CD4-positive, alpha-beta T cell treated with Interleukin-2 at 100 ng/mL for 4 hours (primary cell): ENCODE measurements at regions not wholly inside any gene's neighbourhood (a gene's known extent, or its start where the extent isn't known, plus 50 kb on each side); places are given as distances from the start of the nearest gene placed in this dataset.

Experiments used
- DNase-seq: peaks from one replicate; pipeline ENCODE4 v3.0.0-alpha.2; 2020; ENCODE audit warnings: low spot score

DNA sequence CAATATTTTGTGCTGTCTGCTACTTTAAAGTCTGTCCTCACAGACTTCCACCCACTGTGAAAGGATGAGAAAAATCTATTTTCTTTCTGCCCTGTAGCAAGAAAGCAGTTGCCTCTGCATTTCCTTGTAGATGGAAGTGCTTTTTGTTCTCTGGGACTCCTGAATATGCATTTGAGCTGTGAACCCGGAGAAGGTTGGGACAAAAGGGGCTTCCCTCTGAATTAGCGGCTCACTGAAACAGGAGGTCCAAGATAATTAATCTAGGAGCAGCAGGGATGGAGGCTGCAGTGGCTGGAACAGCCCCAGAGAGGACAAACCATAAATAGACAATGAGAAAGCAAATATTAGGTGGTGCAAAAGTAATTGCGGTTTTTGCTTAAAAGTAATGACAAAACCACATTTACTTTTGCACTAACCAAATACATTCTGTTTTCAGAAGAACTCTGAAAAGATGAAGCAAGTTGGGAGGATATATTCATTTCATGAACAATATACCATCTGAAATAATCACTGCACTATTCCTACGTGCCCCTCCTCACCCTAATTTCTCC is 143.4 kb upstream of the KBTBD8 start:
- DNase-seq: no peak

DNA sequence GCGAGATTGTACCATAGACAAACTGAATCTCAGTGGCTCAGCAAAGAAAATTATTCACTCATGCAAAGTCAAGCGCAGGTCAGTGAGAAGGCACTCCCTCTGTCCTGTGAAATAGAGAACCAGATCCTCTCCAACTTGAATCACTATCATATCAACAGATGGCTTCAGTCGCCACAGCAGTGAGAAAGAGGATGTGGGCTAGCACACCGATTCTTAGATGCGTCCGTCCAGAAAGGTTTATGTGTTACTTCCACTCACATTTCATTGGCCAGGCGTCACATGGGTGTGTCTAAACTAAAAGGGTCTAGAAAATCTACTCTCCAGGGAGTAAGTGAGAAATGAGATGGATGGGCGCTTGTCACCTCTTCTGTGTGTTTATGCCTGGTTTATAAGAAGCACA is 141.6 kb upstream of the KBTBD8 start:
- no peak for DNase-seq

DNA sequence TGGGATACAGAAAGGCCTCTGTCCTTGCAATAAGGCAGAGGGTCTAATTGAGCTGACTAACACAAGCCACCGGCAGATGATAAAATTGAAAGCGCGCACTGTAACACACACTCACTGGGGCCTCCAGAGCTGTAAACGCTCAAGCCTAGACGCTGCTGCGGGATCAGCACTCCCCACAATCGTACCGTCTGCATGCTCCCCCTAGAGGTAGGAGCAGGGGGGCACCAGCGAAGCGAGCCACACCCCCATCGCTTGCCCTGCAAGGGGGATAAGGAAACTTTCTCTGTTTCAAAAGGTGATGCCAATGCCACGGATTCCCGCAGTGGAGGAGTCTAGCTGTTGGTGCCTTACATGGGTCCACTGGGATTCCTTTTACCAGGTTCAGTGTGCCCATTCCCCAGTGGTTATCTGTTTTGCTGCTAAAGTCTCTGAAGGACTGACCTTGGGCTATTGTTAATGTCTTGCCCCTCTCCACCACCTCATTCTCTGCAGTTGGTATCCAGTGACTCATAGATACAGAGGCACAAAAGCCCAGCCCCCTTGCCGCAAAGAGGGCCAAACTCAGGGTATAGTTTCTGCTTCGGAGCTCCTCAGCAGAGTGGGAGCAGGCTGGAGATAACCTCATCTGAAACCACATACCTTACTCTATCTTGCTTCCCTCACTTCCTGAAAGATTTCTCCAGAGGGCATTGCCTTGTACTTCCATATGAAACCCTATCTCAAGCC is 139.3 kb upstream of the KBTBD8 start:
- DNase-seq: no peak

DNA sequence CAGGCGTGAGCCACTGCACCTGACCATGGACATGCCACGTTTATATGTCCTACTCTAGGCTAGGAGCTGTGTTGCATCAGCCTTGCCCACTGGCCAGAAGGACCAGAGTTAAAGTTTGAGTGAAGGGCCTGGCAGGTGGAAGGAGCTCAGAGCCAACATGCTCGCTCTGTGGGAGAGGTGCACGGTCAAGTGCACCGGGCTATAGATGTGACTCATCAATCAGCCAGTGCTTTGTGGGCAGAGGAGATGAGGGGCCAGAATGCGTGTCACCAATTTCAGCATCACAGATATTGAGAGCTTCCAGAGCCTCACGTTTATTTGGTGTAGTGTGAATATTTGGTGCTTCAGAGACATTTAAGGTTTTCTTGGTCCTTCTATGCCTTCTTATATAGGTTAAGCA is 137.3 kb upstream of the KBTBD8 start:
- DNase-seq: no peak

DNA sequence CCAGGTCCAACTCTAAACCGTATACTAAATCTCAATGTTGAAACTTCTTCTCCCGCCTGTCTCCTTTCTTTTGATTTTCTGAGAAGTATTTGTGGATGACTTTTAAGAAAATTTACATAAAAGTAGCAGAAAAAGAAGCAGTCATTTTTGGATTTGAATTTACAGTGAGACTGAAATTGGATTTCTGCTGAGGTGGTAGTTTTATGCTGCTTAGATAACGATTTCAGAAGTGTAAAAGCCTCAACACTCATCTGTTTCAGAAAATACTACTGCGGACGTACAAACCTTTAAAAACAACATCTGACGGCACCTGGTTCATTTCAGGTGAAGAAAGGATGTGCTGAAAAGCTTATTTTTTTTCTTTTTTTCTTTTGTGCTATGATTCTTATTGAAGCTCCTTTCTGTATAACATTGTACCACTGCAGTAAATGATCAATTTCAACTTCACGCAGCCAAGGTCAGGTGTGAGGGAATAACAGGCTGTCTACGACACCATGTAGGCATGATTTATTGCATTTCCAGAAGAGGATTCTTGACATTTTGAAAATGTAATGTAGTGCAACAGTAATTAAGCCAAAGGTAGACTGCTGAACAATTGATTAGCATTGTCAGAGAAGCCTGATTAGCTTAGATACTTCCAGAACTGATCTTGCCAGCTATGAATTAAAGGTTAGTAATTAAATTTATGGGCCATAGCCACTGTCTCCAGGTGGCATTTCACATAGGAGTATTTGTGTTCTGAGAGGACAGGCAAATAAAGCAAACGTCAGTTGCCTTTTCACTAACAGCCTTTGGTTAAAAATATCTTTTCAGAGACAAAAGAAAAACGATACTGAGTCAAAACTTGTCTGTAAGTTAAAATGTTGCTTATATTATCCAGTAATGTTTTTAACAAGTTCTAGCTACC is 134.6 kb upstream of the KBTBD8 start:
- no peak for DNase-seq

DNA sequence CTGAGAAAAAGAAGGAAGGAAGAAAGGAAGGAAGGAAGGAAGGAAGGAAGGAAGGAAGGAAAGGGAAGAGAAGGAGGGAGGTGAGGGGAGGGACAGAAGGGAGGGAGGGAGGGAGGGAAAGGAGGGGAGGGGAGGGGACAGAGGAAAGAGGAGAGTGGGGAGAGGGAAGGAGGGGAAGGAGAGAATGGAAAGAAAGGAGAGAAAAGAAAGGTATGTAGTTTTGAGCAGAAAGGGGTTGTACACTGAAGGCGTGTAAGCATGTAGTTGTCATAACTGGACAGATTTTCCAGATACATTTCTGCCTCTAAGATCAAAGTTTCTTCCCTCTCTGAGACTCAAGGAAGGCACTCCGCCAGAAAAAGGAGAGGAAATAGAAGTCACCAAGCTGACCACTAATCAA is 113.4 kb upstream of the KBTBD8 start:
- no peak for DNase-seq

DNA sequence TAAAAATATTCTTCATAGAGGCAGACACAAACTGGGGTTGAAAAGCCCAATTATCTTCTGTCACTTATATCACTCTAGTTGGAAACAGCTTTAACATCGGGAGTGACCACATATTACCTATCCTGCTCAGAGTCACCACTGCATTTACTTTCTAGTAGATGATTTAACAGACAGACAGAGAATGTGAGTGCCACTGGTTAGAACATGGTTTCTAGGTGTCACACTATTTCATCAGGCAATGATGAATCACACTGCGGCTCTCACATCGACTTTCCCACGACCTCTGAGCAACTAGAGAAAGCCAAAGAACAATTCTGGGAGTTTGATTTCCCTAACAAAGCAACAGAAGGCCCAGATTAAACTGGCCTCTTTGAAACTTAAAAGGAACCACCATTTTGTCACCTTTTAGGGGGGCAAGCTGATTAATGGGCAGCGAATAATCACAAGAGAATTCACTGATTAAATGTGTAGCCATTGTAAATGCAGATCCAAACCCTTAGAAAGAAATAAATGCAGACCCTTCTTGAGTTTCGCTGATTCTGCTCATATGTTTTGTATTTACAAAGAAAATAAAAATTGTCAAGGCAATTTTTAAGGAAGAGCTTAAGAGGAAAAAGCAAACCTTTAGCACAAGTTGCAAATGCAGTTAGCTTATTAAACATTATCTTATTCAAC is 112.6 kb upstream of the KBTBD8 start:
- no peak for DNase-seq

DNA sequence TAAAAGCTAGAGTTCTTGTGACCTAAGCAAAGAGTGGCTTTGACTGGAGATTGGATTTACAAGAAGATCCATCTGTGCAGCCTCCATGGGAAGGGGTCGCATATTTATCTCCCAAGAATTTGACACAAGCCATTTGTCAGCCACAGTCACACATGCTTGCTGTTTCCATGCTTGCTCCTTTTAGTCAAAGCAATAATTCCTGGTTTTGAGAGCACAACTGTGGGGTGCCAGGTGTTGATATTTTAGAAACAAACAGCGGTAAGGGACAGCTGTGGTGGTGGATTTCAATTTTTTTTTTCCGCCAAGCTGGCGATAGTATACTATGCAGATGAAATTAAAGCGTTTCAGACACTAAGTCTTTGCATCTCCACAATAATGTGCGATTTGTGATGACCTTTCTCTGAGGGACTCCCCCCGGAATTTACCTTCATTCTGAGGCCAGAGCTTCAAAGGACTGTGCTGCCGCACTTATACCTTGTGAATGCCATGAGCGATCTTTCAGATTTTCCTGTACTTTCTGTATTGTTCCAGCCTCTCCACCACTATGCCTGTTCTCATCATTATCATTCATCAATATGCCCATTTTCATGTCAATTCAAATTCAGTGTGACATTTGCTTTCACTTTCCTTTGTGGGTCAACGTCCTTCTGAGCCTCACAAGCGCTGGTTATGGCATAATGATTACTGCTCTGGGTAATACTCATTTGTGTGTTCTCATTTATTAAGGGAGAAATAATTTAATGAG is 108.2 kb upstream of the KBTBD8 start:
- peak; percentile 2 for DNase-seq

DNA sequence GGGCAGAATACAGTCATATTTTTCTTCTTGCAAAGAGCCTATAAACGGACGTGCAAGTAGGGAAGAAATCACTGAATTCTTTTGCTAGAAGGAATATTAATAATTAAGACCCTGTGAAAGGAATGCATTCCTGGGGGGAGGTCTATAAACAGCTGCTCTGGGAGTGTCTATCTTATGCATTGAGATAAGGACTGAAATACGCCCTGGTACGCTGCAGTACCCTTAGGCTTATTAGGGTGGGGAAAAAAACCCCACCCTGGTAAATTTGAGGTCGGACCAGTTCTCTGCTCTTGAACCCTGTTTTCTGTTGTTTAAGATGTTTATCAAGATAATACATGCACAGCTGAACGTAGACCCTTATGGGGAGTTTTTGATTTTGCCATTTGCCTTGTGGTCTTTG is 100.0 kb upstream of the KBTBD8 start:
- no peak for DNase-seq

DNA sequence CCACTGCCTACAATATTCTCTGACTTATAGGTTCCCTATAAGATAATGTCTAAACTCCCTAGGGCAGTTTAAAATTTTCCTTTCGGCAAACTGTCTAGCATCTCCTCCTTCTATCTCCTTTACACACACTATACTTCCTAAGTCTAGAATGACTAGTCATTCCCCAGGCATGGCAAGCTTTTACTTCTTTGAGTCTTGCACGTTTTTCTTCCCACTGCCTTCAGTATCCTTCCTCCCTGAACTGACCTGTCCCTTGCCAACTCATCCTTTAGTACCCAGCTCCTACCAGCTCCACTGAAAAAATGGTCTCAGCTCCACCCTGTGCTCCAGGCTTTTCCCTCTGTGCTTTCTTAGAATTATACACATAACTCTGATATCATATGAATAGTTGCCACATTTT is 93.8 kb upstream of the KBTBD8 start:
- no peak for DNase-seq

DNA sequence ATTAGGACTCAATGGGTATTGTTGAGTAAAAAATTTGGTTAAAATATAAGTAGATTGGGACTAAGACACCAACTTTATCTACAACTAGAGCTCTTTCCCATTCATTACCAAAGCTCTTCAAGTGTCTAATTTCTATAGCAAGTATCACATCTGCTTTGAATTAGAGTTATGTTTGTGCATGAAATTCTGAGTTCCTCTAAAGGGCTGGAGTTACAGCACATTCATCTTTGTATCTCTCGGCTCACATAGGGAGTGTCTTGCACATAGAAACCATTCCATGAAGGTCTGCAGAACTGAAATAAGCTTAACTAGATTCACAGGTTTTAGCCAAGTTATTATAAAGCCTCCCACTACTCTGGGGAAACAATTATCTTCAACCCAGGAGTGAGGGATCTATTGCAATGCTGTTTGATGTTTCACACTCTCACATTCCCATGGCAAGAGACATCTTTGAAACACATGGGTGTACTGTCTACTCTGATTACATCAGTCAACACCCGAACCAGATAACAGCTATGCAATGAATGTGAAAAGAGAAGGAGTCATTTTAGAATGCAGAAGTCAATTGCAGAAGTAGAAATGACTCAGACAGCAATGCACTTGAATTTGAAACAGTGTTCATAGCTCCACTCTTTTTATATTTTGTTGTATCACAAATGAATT is 93.1 kb upstream of the KBTBD8 start:
- DNase-seq: no peak

DNA sequence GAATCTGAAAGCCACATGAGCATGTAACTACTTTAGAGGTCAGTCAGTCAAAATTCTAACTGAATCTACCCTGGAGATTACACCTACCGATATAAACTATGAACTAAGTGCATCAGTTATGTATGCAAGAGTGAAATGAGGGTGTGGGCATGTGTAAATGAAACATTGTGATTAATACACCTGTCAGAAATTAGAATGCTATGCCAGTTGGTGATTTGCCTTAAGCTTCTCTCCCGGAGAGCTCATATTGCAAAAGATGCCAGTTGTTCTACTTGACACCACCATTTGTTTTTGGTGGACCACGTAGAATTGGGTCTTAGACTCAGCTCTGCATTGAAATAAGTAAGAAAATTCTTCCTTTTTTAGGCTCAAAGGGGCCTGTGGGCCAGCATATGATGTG is 91.0 kb upstream of the KBTBD8 start:
- no peak for DNase-seq

DNA sequence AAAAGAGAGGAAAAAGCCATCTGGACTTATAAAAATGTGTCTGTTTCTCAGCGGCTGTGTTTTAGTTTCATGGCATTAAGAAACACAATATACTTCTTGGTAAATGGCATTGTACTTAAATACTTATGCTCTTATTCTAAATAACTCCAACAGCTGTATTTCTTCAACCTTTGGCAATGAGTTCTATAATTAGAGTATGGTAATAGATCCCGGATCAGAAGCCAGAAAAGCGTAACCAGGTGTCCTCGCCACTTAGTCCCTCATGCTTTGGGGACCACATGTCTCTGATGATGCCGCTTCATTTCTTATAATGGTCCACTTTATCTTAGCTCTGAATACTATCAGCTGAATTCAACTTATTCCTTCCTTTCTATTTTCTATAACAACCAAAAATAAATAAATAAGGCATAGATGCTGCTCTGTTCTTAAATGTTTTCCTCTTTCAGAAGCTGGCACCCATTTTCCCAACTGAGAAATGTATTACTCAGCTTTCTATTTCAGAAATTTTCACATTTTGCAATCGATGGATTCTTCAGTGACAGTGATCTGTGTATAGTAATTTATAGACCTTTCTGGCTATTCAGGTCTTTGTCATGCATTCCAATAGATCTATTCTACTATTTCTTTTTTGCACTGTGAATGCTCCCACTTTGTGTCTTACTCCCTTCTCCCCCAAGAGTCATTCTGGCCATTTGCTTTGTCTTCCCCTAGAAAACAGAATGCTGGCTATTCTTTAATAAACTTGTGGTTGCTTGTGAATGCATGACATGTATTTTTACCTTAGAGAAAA is 87.6 kb upstream of the KBTBD8 start:
- DNase-seq: no peak

DNA sequence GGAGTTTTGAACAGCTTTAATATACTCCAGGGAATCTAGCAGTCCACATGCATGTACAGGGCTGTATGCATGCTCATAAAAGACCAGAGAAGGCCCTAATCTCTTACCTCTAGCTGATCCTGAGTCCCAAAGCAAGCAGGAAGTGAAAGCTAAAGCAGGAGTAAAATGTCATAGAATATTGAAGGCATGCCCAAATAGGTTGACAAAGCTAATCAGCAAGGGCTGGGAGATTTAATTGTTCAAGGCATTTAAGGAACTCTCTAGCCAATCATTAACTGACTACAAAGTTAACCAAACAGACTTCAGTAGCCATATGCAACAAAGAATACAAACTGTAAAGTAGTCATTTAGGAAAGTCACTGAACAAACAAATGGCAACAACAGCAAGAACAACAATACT is 85.8 kb upstream of the KBTBD8 start:
- DNase-seq: no peak

DNA sequence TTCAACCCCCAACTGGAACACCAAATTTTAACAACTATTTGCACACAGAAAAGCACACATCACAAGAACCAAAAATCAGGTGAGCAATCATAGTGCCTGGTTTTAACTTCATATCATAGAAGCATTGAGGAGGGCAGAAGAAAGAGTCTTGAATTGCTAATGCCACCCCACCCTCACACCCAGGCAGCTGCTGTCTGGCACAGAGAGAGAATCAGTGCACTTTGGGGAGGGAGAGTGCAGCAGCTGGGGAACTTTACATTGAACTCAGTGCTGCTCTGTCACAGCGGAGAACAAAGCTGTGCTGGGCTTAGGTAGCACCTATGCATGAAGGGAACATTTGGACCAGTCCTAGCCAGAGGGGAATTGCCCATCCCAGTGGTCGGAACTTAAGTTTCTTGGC is 76.0 kb upstream of the KBTBD8 start:
- DNase-seq: no peak

DNA sequence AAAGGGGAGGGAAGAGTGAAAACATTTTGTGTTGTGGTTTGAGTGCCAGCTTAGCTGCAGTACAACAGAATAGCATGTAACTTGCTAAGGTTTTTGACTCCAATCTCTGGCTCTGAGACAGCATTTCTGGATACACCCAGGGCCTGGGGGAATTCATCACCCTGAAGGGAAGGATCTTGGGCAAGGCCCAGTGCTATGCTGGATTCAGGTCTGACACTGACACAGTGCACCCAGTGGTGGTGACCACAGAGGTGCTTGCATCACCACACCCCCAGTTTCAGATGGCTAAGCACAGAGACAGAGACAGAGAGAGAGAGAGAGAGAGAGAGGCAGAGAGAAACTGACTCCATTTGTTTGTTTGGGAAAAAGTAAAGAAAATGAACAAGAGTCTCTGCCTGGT is 74.1 kb upstream of the KBTBD8 start:
- DNase-seq: no peak

DNA sequence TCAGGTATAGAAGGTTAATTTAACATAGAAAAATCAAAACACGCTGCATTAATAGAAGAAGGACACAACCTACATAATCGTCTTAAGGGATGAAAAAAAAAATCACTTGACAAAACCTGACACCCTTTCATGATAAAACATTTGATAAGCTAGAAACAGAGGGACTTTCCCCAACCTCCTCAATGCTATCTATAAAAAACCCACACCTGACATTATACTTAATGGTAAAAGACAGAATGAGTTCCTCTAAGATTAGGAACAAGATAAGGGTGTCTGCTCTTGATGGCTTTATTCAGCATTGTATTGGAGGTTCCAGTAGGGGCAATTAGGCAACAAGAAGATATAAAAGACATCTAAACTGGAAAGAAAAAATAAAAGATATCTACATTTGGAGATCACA is 69.9 kb upstream of the KBTBD8 start:
- no peak for DNase-seq

DNA sequence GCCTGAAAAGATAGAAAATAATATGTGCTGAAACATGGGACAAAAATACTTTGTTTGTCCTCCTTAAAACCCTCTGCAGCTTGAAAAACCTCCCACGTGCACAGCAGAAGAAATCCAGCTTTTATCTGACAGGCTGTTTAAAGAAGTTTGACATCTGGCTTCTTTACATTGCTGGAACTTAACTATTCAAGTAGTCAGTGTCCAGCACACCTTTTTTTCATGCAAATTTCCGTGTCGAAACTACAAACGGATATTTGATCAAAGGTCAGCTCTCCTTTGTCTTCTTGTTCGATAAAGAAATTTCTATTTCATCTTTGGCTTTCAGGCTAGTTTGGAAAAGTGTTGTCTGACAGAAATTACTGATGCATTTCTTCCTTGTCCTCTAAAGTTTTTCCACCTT is 66.8 kb upstream of the KBTBD8 start:
- DNase-seq: no peak

DNA sequence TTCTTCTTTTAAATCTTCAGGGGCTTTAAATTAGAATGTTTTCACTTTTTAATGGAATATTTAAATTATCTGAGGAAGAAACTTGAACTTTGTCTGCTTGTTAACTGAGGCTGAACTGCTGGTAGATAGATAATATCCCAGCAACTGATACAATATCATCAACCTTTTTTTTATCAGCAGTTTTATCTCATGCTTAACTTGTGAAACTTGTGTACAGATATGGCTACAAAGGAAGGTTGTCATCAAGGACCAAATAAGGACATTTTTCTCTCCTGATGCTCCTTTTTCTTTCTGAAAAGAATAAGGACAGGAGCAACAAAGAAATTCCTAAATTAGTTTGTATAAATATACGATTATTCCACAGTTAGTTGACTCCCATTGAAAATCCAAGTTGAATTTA is 66.4 kb upstream of the KBTBD8 start:
- DNase-seq: no peak

DNA sequence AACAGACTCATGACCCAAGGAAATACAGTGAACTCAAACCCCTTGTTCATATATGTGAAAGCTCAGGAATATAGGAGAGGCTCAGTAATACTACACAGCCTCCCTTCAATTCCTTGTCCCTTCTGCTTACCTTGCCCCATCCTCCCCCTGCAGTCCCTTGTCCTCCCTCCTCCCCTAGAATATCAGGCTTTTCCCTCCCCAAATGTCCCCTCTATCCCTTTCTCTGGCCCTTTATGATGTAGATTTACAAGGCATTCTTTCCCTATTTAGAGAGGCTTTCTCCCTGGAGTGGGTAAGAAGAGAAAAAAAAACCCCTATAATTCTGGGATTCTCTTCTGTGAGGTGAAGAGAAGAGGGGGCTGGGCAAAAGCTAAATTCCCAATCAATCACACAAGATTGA is 64.9 kb upstream of the KBTBD8 start:
- DNase-seq: no peak

DNA sequence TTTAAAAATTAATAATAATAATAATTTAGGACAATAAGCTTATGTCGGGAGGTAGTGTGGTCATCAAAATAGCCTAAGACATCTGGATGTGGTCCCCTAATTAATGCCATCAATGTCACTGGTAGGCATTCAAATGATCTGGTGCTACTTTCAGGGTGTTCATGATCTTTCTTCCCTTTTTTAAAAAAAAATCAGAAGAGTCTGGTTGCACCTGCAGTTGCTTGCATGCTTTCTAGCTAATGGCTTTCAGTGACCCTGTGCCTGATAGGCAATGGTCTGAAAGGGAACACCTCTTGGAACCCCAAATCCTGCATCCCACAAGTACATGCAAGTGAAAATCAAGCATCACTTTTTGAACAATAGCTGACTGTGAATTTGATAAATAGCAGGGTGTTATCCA is 64.1 kb upstream of the KBTBD8 start:
- DNase-seq: no peak
